HUES48 (cell line): ENCODE measurements at regions not wholly inside any gene's neighbourhood (a gene's known extent, or its start where the extent isn't known, plus 50 kb on each side); places are given as distances from the start of the nearest gene placed in this dataset.
"Not testable (repeated sequence)": the region's sequence is repeated elsewhere in the genome, so short reads cannot be mapped to it uniquely, and the experiment has no call there.

Experiments used
- H3K27ac ChIP-seq: one replicate; pipeline ENCODE4 v1.7.0; 2013; ENCODE audit warnings: low read depth, low read length, inconsistent platforms
- H3K27me3 ChIP-seq: 2 replicates; pipeline ENCODE4 v1.6.1; 2013; ENCODE audit warnings: mild to moderate bottlenecking, low read length; ENCODE audit not compliant: control insufficient read depth, insufficient read depth
- H3K36me3 ChIP-seq: 2 replicates; pipeline ENCODE4 v1.6.1; 2013; ENCODE audit warnings: low read length; ENCODE audit not compliant: control insufficient read depth, insufficient read depth
- H3K4me1 ChIP-seq: 2 replicates; pipeline ENCODE4 v1.6.1; 2013; ENCODE audit warnings: mild to moderate bottlenecking, low read length; ENCODE audit not compliant: control insufficient read depth, insufficient read depth
- H3K4me3 ChIP-seq: 2 replicates; pipeline ENCODE4 v1.5.1; 2013; ENCODE audit warnings: mild to moderate bottlenecking, low read depth, low read length
- H3K9ac ChIP-seq: 2 replicates; pipeline ENCODE4 v1.6.1; 2013; ENCODE audit warnings: mild to moderate bottlenecking, low read depth, low read length, moderate library complexity
- H3K9me3 ChIP-seq: 2 replicates; pipeline ENCODE4 v1.6.1; 2013; ENCODE audit warnings: low read length; ENCODE audit not compliant: control insufficient read depth, insufficient read depth

DNA sequence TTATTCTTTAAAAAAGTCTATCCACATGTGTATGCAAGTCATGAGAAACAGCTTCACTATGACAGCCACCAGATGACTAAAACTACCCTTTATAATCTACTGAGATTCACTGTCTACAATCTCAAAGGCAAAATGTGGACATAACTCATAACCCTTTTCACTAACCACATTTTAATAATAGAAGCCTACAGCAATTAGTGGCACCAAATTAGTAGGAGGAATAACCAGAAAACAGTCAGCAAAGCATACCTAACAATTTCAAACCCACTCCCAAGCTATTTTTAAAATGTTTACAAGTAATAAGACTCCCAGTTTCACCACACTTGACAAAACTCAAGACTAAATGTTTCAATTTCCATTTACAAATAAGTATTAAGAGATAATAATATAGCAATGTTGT is 442.9 kb downstream of the PTPRC start:
- Histone ChIP-seq H3K9me3 (no peaks in the 10 kb centered on the region), H3K27ac (no peak overlapping the region), H3K4me1 (no peaks in the 10 kb centered on the region), H3K4me3 (no peak overlapping the region), H3K27me3 (no peaks in the 10 kb centered on the region), H3K9ac (no peak overlapping the region), H3K36me3 (no peaks in the 10 kb centered on the region)

DNA sequence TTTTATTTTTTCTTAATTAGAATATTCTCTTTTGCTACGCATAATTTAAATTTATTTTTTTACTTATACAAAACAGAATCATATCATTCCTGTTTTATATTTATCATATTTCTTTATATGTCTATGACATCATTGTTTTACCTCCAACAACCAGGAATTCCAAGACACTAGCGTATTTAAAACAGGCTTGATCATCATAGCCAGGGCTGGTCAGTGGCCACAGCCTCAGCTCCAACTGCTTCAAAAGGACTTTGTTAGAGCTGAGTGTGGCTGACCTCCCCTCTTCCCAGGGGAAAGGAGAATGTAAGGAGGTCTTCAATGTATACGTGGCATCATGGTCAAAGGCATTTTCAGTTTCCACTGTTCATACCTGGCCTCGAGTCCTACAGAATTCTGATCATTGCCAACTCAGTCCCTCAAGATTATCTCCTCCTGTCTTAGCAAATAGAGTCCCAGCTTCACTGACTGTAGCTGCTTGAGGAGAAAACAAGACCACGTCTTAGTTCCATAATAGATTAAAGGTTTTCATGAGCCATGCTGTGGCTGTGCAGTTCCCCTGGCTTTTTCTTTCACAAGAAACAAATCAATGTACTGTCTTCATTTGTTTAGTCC is 444.0 kb downstream of the PTPRC start:
- no peak overlapping the region for H3K9ac ChIP-seq
- H3K27me3 ChIP-seq, result no peaks in the 10 kb centered on the region
- no peaks in the 10 kb centered on the region for H3K36me3 ChIP-seq
- H3K27ac ChIP-seq, result no peak overlapping the region
- H3K4me3 ChIP-seq, result no peak overlapping the region
- H3K4me1 ChIP-seq, result no peaks in the 10 kb centered on the region
- H3K9me3 ChIP-seq, result no peaks in the 10 kb centered on the region

DNA sequence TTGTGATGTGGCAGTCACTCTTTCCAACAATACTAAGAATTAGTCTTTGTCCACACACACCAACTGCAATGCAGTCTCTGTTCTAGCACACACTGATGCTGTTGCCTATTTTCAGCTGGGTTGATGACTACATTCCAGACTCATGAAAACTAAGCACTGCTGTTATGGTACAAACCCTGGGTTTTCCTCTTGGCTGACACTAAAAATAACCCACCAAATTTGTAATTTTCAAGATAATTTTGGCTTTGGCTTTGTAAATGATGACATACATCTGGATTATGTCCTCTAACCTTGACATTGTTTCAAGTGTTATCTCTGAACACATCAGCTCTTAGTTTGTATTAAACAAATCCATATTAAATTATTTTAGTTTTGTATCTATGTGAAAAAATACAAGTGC is 444.8 kb downstream of the PTPRC start:
- Histone ChIP-seq H3K27me3 (no peaks in the 10 kb centered on the region), H3K9me3 (no peaks in the 10 kb centered on the region), H3K4me3 (no peak overlapping the region), H3K36me3 (no peaks in the 10 kb centered on the region), H3K9ac (no peak overlapping the region), H3K27ac (no peak overlapping the region), H3K4me1 (no peaks in the 10 kb centered on the region)

DNA sequence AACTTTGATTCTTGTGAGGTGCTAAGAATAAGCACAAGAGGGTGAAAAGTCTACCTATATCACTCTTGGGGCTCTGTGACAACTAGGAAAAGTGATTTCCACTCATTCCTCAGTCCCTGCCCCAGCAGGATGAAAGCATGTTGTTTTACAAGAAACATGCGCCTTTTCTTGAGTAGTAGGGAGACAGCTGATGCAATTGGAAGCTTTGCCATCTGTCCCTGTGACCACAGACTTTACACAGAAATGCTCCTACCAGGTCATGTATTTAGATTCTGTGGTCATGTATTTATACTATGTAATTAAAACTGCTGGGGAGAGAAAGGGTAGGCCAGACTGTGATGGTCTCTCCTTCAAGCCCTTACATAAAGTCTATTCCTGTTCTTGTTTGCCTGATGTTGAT is 445.5 kb downstream of the PTPRC start:
- H3K9ac ChIP-seq, result no peak overlapping the region
- H3K27ac ChIP-seq, result no peak overlapping the region
- H3K4me3 ChIP-seq, result no peak overlapping the region
- H3K9me3 ChIP-seq, result no peaks in the 10 kb centered on the region
- no peaks in the 10 kb centered on the region for H3K36me3 ChIP-seq
- no peaks in the 10 kb centered on the region for H3K4me1 ChIP-seq
- H3K27me3 ChIP-seq, result no peaks in the 10 kb centered on the region

DNA sequence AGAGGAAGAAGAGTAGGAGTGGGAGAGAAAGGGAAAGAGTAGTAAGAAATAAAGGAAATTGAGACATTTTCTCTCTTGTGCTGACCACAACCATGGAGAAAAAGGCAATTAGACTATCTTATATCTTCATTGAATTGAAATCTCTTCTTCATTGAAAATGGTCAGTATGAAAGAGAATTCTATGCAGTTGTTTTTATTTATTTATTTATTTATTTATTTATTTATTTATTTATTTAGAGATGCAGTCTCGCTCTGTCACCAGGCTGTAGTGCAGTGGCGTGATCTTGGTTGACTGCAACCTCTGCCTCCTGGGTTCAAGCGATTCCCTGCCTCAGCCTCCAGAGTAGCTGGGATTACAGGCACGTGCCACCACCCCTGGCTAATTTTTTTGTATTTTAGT is 447.1 kb downstream of the PTPRC start:
- Histone ChIP-seq H3K9me3 (no peaks in the 10 kb centered on the region), H3K27me3 (no peaks in the 10 kb centered on the region), H3K4me1 (no peaks in the 10 kb centered on the region), H3K9ac (no peak overlapping the region), H3K4me3 (no peak overlapping the region), H3K36me3 (no peaks in the 10 kb centered on the region), H3K27ac (no peak overlapping the region)

DNA sequence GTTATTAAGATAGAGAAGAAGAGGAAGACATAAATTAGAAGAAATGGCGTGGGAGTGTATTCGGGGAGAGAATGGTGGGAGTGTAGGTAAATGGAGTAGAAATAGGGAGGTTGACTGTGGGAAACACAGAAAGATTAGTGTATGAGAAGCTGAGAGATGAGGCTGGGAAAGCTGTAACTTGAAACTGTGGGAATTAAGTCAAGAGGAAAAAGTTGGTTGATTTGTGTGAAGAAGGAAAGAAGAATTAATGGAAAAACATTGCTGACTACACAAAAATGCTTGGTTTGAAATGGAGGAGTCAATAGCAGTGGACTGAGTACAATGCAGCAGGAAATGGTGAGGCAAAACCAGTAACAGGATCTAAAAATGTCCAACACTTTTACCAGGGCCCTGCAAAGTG is 448.3 kb downstream of the PTPRC start:
- no peak overlapping the region for H3K27ac ChIP-seq

DNA sequence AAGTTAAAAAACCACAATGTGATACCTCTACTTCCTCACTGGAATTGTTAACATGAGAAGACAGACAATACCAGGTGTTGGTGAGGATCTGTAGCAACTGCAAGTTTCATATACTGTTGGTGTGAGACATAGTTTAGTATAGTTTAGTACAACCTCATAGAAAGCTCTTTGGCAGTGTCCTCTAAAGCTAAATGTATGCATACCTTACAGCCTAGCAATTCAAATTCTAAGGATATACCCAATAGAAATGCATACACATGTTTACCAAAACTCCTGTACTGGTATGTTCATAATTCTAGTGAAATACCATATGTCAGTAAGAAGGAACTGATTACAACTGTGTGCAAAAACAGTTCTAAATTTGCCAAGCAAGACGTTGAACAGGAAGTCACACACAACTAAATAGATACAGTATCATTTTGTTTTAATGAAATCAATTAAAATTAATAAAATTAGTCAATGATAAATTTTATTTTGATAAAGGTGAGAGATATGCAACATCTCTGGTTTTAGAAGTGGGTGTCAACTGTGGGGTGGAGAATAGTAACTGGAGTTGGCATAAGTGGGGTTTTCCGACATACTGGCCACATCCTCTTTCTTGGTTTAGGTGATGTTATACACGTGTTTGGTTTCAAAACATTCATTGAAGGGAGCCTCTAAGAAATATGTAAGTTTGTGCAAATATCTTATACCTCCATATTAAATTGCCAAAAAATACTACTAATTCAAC is 450.7 kb downstream of the PTPRC start:
- no peak overlapping the region for H3K27ac ChIP-seq
- H3K27me3 ChIP-seq, result no peaks in the 10 kb centered on the region
- no peaks in the 10 kb centered on the region for H3K9me3 ChIP-seq
- no peaks in the 10 kb centered on the region for H3K36me3 ChIP-seq
- no peaks in the 10 kb centered on the region for H3K4me1 ChIP-seq
- H3K9ac ChIP-seq, result no peak overlapping the region
- no peak overlapping the region for H3K4me3 ChIP-seq

More for the DNA sequence above, 448.3 kb downstream of the PTPRC start:
- no peaks in the 10 kb centered on the region for H3K4me1 ChIP-seq
- no peaks in the 10 kb centered on the region for H3K9me3 ChIP-seq
- no peak overlapping the region for H3K4me3 ChIP-seq
- no peak overlapping the region for H3K9ac ChIP-seq
- H3K36me3 ChIP-seq, result no peaks in the 10 kb centered on the region
- H3K27me3 ChIP-seq, result no peaks in the 10 kb centered on the region

DNA sequence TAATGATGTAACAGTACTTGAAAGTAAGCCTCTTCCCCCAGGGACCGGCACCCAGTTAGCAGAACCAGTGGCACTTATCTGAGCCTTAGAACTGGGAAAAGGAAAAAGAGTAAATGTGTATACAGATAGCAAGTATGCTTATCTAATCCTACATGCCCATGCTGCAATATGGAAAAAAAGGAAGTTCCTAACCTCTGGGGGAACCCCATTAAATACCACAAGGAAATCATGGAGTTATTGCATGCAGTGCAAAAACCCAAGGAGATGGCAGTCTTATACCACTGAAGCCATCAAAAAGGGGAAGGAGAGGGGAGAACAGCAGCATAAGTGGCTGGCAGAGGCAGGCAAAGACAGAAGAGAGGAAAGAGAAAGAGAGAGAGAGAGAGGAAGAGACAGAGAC is 456.8 kb downstream of the PTPRC start:
- H3K36me3 ChIP-seq, H3K9me3 ChIP-seq, H3K9ac ChIP-seq, H3K4me3 ChIP-seq, H3K27me3 ChIP-seq, H3K27ac ChIP-seq, H3K4me1 ChIP-seq: not testable (repeated sequence)

DNA sequence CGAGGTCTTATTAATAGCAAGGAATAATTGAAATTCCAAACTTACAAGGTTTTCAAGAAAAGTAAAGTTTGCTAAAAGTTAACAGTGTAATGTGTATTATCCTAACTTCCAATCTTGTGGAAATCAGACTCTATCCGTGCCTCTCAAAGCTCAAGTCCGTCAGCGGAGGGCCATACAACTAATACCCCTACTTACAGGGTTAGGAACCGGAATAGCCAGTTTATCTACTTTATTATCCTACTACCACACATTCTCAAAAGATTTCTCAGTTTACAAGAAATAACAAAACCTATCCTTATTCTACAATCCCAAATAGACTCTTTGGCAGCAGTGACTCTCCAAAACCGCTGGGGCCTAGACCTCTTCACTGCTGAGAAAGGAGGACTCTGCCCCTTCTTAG is 457.8 kb downstream of the PTPRC start:
- Histone ChIP-seq H3K9me3 (no peaks in the 10 kb centered on the region), H3K27ac (no peak overlapping the region)

DNA sequence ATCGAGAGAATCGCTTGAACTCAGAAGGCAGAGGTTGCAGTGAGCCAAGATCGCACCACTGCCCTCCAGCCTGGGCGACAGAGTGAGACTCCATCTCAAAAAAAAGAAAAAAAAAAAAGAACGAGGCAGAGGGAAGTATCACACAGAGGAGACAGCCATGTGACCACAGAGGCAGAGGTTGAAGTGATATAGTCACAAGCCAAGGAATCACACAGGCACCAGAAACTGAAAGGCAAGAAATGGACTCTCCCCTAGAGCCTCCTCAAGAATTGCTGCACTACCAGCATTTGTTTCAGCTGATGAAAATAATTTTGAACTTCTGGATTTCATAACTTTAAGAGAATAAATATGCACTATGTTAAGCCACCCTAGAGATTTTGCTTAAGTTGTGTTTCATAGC is 459.6 kb downstream of the PTPRC start:
- Histone ChIP-seq H3K9ac (no peak overlapping the region), H3K4me3 (no peak overlapping the region), H3K27me3 (no peaks in the 10 kb centered on the region), H3K36me3 (no peaks in the 10 kb centered on the region), H3K27ac (no peak overlapping the region), H3K9me3 (no peaks in the 10 kb centered on the region), H3K4me1 (no peaks in the 10 kb centered on the region)

More for the DNA sequence above, 457.8 kb downstream of the PTPRC start:
- Histone ChIP-seq H3K9ac (no peak overlapping the region), H3K4me3 (no peak overlapping the region), H3K36me3 (no peaks in the 10 kb centered on the region), H3K27me3 (no peaks in the 10 kb centered on the region), H3K4me1 (no peaks in the 10 kb centered on the region)

DNA sequence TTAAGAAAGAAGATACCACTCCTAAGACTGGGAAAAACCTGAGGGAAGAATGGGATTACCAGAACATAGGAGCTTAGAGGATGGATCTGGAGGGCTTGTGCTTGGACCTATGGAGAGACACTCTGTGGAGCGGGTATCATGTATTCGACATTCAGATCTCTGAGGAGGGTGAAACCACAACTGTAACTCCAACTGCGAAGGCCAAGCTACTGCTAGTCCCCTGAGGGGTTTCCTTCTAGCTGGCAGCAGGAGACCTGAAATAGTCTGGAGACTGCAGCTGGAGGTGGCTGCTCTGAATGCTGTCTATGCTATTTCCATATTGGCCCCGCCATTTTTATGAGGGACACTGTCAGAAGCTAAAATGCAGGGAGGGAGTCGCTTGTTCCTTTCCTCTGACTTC is 462.3 kb downstream of the PTPRC start:
- Histone ChIP-seq H3K27ac (no peak overlapping the region), H3K9me3 (no peaks in the 10 kb centered on the region), H3K36me3 (no peaks in the 10 kb centered on the region), H3K9ac (no peak overlapping the region), H3K27me3 (no peaks in the 10 kb centered on the region), H3K4me3 (no peak overlapping the region), H3K4me1 (no peaks in the 10 kb centered on the region)
